K562 (cell line): ENCODE measurements at regions not wholly inside any gene's neighbourhood (a gene's known extent, or its start where the extent isn't known, plus 50 kb on each side); places are given as distances from the start of the nearest gene placed in this dataset.
A peak's percentile ranks its signal among the peaks of the same experiment; 100 is the strongest.

Source experiments
- BHLHE40 ChIP-seq: IDR thresholded peaks from 2 replicates; pipeline ENCODE4 v1.6.1; 2011; ENCODE audit warnings: low read length, improper control_type of control experiment
- CGGBP1 ChIP-seq: fragments of 250-450 bp; sonication (Bioruptor Pico); IDR thresholded peaks from 2 replicates; pipeline ENCODE4 v1.9.0; 2021; ENCODE audit warnings: mild to moderate bottlenecking
- CHD4 ChIP-seq: fragments of 200-600 bp; sonication (generic); IDR thresholded peaks from 3 replicates; pipeline ENCODE4 v1.6.1; 2012; ENCODE audit warnings: low read depth, mild to moderate bottlenecking, mixed read lengths, low read length, inconsistent platforms; ENCODE audit not compliant: insufficient read depth, insufficient replicate concordance, poor library complexity, severe bottlenecking
- COPS2 ChIP-seq: fragments of 450-650 bp; conservative IDR thresholded peaks from 2 replicates; pipeline ENCODE4 v1.6.1; 2016; ENCODE audit warnings: mild to moderate bottlenecking, moderate library complexity
- ELF4 ChIP-seq: fragments of 450-650 bp; formaldehyde crosslinking; IDR thresholded peaks from 2 replicates; pipeline ENCODE4 v1.4.0; 2022; ENCODE audit warnings: missing genetic modification characterization
- ETV1 ChIP-seq: fragments of 450-650 bp; conservative IDR thresholded peaks from 2 replicates; pipeline ENCODE4 v1.6.1; 2016; ENCODE audit warnings: missing genetic modification characterization, control low read depth, low read depth, missing compliant biosample characterization
- FOS ChIP-seq: IDR thresholded peaks from 3 replicates; pipeline ENCODE4 v1.6.1; 2011; ENCODE audit not compliant: insufficient read length; ENCODE audit errors: extremely low read depth
- HLTF ChIP-seq: fragments of 450-650 bp; IDR thresholded peaks from 2 replicates; pipeline ENCODE4 v1.6.1; 2016
- HNRNPH1 ChIP-seq: fragments of 200-400 bp; formaldehyde crosslinking; optimal IDR thresholded peaks from 2 replicates; pipeline ENCODE3; 2017; ENCODE audit warnings: low read depth, mild to moderate bottlenecking, low read length, moderate library complexity
- HOMEZ ChIP-seq: fragments of 250-450 bp; sonication (Bioruptor Pico); IDR thresholded peaks from 2 replicates; pipeline ENCODE4 v1.4.0; 2020; ENCODE audit warnings: mild to moderate bottlenecking, moderate library complexity
- KDM4B ChIP-seq, 2 experiments: fragments of 450-650 bp in 1 of 2; sonication (generic) in 1 of 2; IDR thresholded peaks; 2 replicates each; pipeline ENCODE4 v1.6.1; 2016 to 2017; ENCODE audit warnings: borderline replicate concordance in 2 of 2, antibody characterized with exemption in 1 of 2, low read depth in 1 of 2, mild to moderate bottlenecking in 1 of 2
- KDM5B ChIP-seq: fragments of 200-600 bp; sonication (generic); IDR thresholded peaks from 2 replicates; pipeline ENCODE4 v1.6.1; 2012; ENCODE audit warnings: low read depth, mild to moderate bottlenecking, moderate library complexity, low read length, control low read depth, inconsistent platforms; ENCODE audit not compliant: insufficient replicate concordance
- NFIC ChIP-seq: fragments of 450-650 bp; IDR thresholded peaks from 2 replicates; pipeline ENCODE4 v1.6.1; 2017; ENCODE audit warnings: mild to moderate bottlenecking, inconsistent platforms
- PHF8 ChIP-seq: fragments of 200-600 bp; sonication (generic); IDR thresholded peaks from 2 replicates; pipeline ENCODE4 v1.6.1; 2012; ENCODE audit warnings: mixed run types, mild to moderate bottlenecking, inconsistent platforms, low read length, moderate library complexity, borderline replicate concordance
- PHTF2 ChIP-seq: fragments of 250-450 bp; sonication (Bioruptor Pico); IDR thresholded peaks from 2 replicates; pipeline ENCODE4 v1.5.0; 2021; ENCODE audit warnings: mild to moderate bottlenecking
- PYGO2 ChIP-seq: fragments of 450-650 bp; IDR thresholded peaks from 2 replicates; pipeline ENCODE4 v1.6.1; 2016; ENCODE audit warnings: mild to moderate bottlenecking, missing genetic modification characterization, moderate library complexity, missing compliant biosample characterization
- SMARCC2 ChIP-seq: fragments of 450-650 bp; IDR thresholded peaks from 2 replicates; pipeline ENCODE4 v1.6.1; 2017; ENCODE audit warnings: antibody characterized with exemption, moderate library complexity, mild to moderate bottlenecking, low read depth
- SMARCE1 ChIP-seq: fragments of 450-650 bp; IDR thresholded peaks from 2 replicates; pipeline ENCODE4 v1.7.1; 2016; ENCODE audit warnings: mild to moderate bottlenecking
- U2AF1 ChIP-seq: fragments of 200-400 bp; formaldehyde crosslinking; optimal IDR thresholded peaks from 2 replicates; pipeline ENCODE3; 2017; ENCODE audit warnings: mild to moderate bottlenecking, low read depth, low read length, moderate library complexity
- ZNF184 ChIP-seq: sonication (generic); formaldehyde crosslinking; IDR thresholded peaks from 2 replicates; pipeline ENCODE4 v1.5.0; 2020; ENCODE audit warnings: missing genetic modification reagents
- ZNF239 ChIP-seq: fragments of 250-450 bp; sonication (Bioruptor Pico); IDR thresholded peaks from 2 replicates; pipeline ENCODE4 v1.4.0; 2020; ENCODE audit warnings: mild to moderate bottlenecking
- ZNF766 ChIP-seq: fragments of 200-800 bp; sonication (Bioruptor generic); conservative IDR thresholded peaks from 2 replicates; pipeline ENCODE4 v1.6.1; 2016; ENCODE audit warnings: missing genetic modification characterization, missing compliant biosample characterization
- ZNF778 ChIP-seq: fragments of 450-650 bp; formaldehyde crosslinking; IDR thresholded peaks from 2 replicates; pipeline ENCODE4 v1.4.0; 2020; ENCODE audit warnings: mild to moderate bottlenecking, moderate library complexity
- TF ChIP-seq, protein P1 (sequence below): fragments of 250-450 bp; sonication (Bioruptor Pico); IDR thresholded peaks from 2 replicates; pipeline ENCODE4 v1.4.0; 2020; ENCODE audit warnings: mild to moderate bottlenecking, moderate library complexity, borderline replicate concordance
- TF ChIP-seq, protein P2 (sequence below): fragments of 250-450 bp; sonication (Bioruptor Pico); IDR thresholded peaks from 2 replicates; pipeline ENCODE4 v1.4.0; 2020

DNA sequence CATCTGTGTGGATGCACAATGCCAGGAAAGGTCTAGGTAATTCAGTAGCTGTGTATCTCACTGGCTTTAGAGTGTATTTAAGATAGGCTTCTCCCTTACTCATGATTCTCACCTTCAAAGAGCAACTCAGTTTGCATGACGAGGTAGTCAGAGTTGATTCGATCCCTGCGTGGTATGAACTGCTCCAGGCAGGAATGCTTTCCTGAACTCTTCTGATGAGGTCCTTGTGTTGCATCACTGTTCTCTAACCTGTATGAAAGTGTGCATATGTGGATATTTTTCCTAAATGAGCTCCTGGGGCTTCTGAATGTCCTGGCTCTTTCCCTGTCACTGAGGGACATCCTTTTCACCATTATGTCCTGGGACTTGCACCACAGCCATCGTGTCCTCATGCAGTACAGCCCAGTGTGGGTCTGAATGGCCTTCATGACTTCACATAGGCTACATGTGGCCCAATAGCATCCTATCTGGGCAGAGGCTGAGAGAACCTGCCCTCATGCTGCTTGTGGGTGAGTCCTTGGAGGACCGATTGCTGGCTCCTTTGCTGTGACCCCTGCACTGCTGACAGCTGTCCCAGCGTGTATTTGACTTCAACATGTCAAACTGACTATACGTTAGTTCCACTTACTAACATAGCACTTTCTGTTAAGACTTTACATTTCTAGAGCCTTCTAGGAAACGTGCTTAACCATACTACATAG is 65.3 kb upstream of the WDR1 start (continued):
- TF ChIP-seq ZNF184 (CRISPR knock-in tag) (no peak), ZNF766 (no peak), KDM5B (peak; percentile 62), HNRNPH1 (no peak), ZNF239 (CRISPR knock-in tag) (no peak; the same call in 1 of the 2 replicates), CGGBP1 (CRISPR knock-in tag) (no peak), U2AF1 (no peak), NFIC (no peak), SMARCE1 (no peak), KDM4B (IDR thresholded peaks at IDR 0.05; ENCODE audit: borderline replicate concordance in 2 of 2, low read depth in 1 of 2) (no peak), HLTF (no peak), SMARCC2 (no peak), CHD4 (no peak), ETV1 (tag) (no peak), HOMEZ (CRISPR knock-in tag) (no peak), BHLHE40 (no peak), FOS (no peak), PYGO2 (tag) (0 out of 2 replicates have a peak, but pooled peaks have one; percentile 31), PHTF2 (CRISPR knock-in tag) (no peak), COPS2 (no peak), PHF8 (no peak), ZNF778 (CRISPR knock-in tag) (no peak), ELF4 (no peak)
- TF ChIP-seq, protein P1, sequence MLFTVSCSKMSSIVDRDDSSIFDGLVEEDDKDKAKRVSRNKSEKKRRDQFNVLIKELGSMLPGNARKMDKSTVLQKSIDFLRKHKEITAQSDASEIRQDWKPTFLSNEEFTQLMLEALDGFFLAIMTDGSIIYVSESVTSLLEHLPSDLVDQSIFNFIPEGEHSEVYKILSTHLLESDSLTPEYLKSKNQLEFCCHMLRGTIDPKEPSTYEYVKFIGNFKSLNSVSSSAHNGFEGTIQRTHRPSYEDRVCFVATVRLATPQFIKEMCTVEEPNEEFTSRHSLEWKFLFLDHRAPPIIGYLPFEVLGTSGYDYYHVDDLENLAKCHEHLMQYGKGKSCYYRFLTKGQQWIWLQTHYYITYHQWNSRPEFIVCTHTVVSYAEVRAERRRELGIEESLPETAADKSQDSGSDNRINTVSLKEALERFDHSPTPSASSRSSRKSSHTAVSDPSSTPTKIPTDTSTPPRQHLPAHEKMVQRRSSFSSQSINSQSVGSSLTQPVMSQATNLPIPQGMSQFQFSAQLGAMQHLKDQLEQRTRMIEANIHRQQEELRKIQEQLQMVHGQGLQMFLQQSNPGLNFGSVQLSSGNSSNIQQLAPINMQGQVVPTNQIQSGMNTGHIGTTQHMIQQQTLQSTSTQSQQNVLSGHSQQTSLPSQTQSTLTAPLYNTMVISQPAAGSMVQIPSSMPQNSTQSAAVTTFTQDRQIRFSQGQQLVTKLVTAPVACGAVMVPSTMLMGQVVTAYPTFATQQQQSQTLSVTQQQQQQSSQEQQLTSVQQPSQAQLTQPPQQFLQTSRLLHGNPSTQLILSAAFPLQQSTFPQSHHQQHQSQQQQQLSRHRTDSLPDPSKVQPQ (CRISPR knock-in tag) = no peak
- TF ChIP-seq, protein P2, sequence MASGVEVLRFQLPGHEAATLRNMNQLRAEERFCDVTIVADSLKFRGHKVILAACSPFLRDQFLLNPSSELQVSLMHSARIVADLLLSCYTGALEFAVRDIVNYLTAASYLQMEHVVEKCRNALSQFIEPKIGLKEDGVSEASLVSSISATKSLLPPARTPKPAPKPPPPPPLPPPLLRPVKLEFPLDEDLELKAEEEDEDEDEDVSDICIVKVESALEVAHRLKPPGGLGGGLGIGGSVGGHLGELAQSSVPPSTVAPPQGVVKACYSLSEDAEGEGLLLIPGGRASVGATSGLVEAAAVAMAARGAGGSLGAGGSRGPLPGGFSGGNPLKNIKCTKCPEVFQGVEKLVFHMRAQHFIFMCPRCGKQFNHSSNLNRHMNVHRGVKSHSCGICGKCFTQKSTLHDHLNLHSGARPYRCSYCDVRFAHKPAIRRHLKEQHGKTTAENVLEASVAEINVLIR (CRISPR knock-in tag) = no peak
